ENCODE measurements at regions not wholly inside any gene's neighbourhood (a gene's known extent, or its start where the extent isn't known, plus 50 kb on each side); places are given as distances from the start of the nearest gene placed in this dataset.
"Not testable (repeated sequence)": the region's sequence is repeated elsewhere in the genome, so short reads cannot be mapped to it uniquely, and the experiment has no call there.

- Histone ChIP-seq H3K27ac (no peak overlapping the region), H3K27me3 (no peaks in the 10 kb centered on the region), H3K36me3 (replicated peaks in 1 of 2) (no peaks in the 10 kb centered on the region), H3K4me3 (no peak overlapping the region), H3K9me3 (replicated peaks in 1 of 3) (no peaks in the 10 kb centered on the region), H3K4me1 (replicated peaks in 1 of 2) (no peaks in the 10 kb centered on the region)
- 71 to 77% (median 75%) methylated on average over 6 of the region's 6 CpGs for WGBS, 4 donors
- TF ChIP-seq, protein P1, sequence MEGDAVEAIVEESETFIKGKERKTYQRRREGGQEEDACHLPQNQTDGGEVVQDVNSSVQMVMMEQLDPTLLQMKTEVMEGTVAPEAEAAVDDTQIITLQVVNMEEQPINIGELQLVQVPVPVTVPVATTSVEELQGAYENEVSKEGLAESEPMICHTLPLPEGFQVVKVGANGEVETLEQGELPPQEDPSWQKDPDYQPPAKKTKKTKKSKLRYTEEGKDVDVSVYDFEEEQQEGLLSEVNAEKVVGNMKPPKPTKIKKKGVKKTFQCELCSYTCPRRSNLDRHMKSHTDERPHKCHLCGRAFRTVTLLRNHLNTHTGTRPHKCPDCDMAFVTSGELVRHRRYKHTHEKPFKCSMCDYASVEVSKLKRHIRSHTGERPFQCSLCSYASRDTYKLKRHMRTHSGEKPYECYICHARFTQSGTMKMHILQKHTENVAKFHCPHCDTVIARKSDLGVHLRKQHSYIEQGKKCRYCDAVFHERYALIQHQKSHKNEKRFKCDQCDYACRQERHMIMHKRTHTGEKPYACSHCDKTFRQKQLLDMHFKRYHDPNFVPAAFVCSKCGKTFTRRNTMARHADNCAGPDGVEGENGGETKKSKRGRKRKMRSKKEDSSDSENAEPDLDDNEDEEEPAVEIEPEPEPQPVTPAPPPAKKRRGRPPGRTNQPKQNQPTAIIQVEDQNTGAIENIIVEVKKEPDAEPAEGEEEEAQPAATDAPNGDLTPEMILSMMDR (IDR thresholded peaks at IDR 0.05): no peak
- no peak for TF ChIP-seq POLR2A (IDR thresholded peaks at IDR 0.05)
- DNase-seq: no peak
- intact Hi-C loops (cut with DNase I): loop anchor here in 1 of 2 donors (10.0 kb wide), 1 partner anchor 412 kb away; no protein-coding TSS in a partner anchor
Measured at GRCh38 chr12:25397001-25397400, 146.3 kb upstream of the KRAS start.

GRCh38 chr12:25395227-25395626, 144.5 kb upstream of the KRAS start:
- WGBS, 4 donors: 0 to 76% (median 41%) methylated on average over 1 of the region's 1 CpG
- no peak for TF ChIP-seq POLR2A (IDR thresholded peaks at IDR 0.05)
- TF ChIP-seq, protein P1 (IDR thresholded peaks at IDR 0.05): no peak
- no peaks in the 10 kb centered on the region for H3K9me3 ChIP-seq (replicated peaks in 1 of 3)
- no peak overlapping the region for H3K27ac ChIP-seq
- intact Hi-C loops (cut with DNase I): loop anchor here in 1 of 2 donors (10.0 kb wide), 1 partner anchor 410 kb away; no protein-coding TSS in a partner anchor
- no peak for DNase-seq
- H3K4me3 ChIP-seq: no peak overlapping the region
- no peaks in the 10 kb centered on the region for H3K4me1 ChIP-seq (replicated peaks in 1 of 2)
- H3K27me3 ChIP-seq: no peaks in the 10 kb centered on the region
- no peaks in the 10 kb centered on the region for H3K36me3 ChIP-seq (replicated peaks in 1 of 2)

- not testable (repeated sequence) for H3K27ac ChIP-seq; H3K4me3 ChIP-seq; DNase-seq; H3K4me1 ChIP-seq (replicated peaks in 1 of 2); H3K27me3 ChIP-seq; H3K9me3 ChIP-seq (replicated peaks in 1 of 3); H3K36me3 ChIP-seq (replicated peaks in 1 of 2)
- intact Hi-C loops (cut with DNase I): loop anchor here in 1 of 2 donors (10.0 kb wide), 1 partner anchor 410 kb away; no protein-coding TSS in a partner anchor
- 59 to 82% (median 74%) methylated on average over 4 of the region's 4 CpGs for WGBS, 4 donors
Measured at GRCh38 chr12:25394775-25395174, 144.0 kb upstream of the KRAS start.

- no peak overlapping the region for H3K4me3 ChIP-seq
- no peaks in the 10 kb centered on the region for H3K36me3 ChIP-seq (replicated peaks in 1 of 2)
- H3K4me1 ChIP-seq (replicated peaks in 1 of 2): no peaks in the 10 kb centered on the region
- intact Hi-C loops (cut with DNase I): loop anchor here in 1 of 2 donors (10.0 kb wide), 1 partner anchor 409 kb away; no protein-coding TSS in a partner anchor
- DNase-seq: no peak
- no peaks in the 10 kb centered on the region for H3K9me3 ChIP-seq (replicated peaks in 1 of 3)
- 79 to 92% (median 86%) methylated on average over 9 of the region's 9 CpGs for WGBS, 4 donors
- no peaks in the 10 kb centered on the region for H3K27me3 ChIP-seq
- TF ChIP-seq POLR2A (IDR thresholded peaks at IDR 0.05): no peak
- TF ChIP-seq, protein P1 (IDR thresholded peaks at IDR 0.05): no peak
- no peak overlapping the region for H3K27ac ChIP-seq
Measured at GRCh38 chr12:25394025-25394424, 143.3 kb upstream of the KRAS start.

DNA sequence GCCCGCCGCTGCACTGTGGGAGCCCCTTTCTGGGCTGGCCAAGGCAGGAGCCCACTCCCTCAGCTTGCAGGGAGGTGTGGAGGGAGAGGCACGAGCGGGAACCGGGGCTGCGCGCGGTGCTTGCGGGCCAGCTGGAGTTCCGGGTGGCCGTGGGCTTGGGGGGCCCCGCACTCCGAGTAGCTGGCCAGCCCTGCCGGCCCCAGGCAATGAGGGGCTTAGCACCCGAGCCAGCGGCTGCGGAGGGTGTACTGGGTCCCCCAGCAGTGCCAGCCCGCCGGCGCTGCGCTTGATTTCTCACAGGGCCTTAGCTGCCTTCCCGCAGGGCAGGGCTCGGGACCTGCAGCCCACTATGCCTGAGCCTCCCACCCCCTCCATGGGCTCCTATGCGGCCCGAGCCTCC, 140.6 kb upstream of the KRAS start:
- 93 to 95% (median 95%) methylated on average over 17 to 25 of the region's 25 CpGs for WGBS, 4 donors
- not testable (repeated sequence) for H3K9me3 ChIP-seq (replicated peaks in 1 of 3); H3K4me1 ChIP-seq (replicated peaks in 1 of 2); H3K27ac ChIP-seq; H3K36me3 ChIP-seq (replicated peaks in 1 of 2); H3K27me3 ChIP-seq; DNase-seq; H3K4me3 ChIP-seq
- intact Hi-C loops (cut with DNase I): loop anchor here in 1 of 2 donors (10.0 kb wide), 1 partner anchor 407 kb away; no protein-coding TSS in a partner anchor
